ENCODE measurements at regions not wholly inside any gene's neighbourhood (a gene's known extent, or its start where the extent isn't known, plus 50 kb on each side); places are given as distances from the start of the nearest gene placed in this dataset.

GRCh38 chr14:71695611-71696350 is 236.4 kb upstream of the RGS6 start:
- DNase-seq, result no peak

- no peak for DNase-seq
Measured at GRCh38 chr14:71698027-71698426, 234.2 kb upstream of the RGS6 start.

- no peak for DNase-seq
Measured at GRCh38 chr14:71698673-71699072, 233.6 kb upstream of the RGS6 start.

GRCh38 chr14:71701990-71702389 is 230.2 kb upstream of the RGS6 start:
- DNase-seq, result no peak

- DNase-seq, result no peak
Measured at GRCh38 chr14:71702786-71703185, 229.4 kb upstream of the RGS6 start.

GRCh38 chr14:71703477-71703876 is 228.8 kb upstream of the RGS6 start:
- DNase-seq, result no peak

GRCh38 chr14:71704210-71704609 is 228.0 kb upstream of the RGS6 start:
- no peak for DNase-seq

- DNase-seq, result no peak
Measured at GRCh38 chr14:71705460-71705859, 226.8 kb upstream of the RGS6 start.

GRCh38 chr14:71709076-71709475 is 223.2 kb upstream of the RGS6 start:
- DNase-seq, result no peak

- no peak for DNase-seq
Measured at GRCh38 chr14:71709987-71710386, 222.2 kb upstream of the RGS6 start.

GRCh38 chr14:71711125-71711524 is 221.1 kb upstream of the RGS6 start:
- DNase-seq, result no peak

- no peak for DNase-seq
Measured at GRCh38 chr14:71711619-71712018, 220.6 kb upstream of the RGS6 start.

- DNase-seq, result no peak
Measured at GRCh38 chr14:71712478-71712877, 219.8 kb upstream of the RGS6 start.

- no peak for DNase-seq
Measured at GRCh38 chr14:71713016-71713415, 219.2 kb upstream of the RGS6 start.

- no peak for DNase-seq
Measured at GRCh38 chr14:71713451-71713850, 218.8 kb upstream of the RGS6 start.

GRCh38 chr14:71714225-71714624 is 218.0 kb upstream of the RGS6 start:
- no peak for DNase-seq

- DNase-seq, result no peak
Measured at GRCh38 chr14:71716041-71716772, 216.0 kb upstream of the RGS6 start.

GRCh38 chr14:71720978-71721624 is 211.1 kb upstream of the RGS6 start:
- DNase-seq, result no peak

- no peak for DNase-seq
Measured at GRCh38 chr14:71721791-71722190, 210.4 kb upstream of the RGS6 start.

GRCh38 chr14:71722885-71723284 is 209.3 kb upstream of the RGS6 start:
- no peak for DNase-seq

- DNase-seq, result no peak
Measured at GRCh38 chr14:71725922-71726579, 206.2 kb upstream of the RGS6 start.

- DNase-seq, result no peak
Measured at GRCh38 chr14:71726580-71727021, 205.6 kb upstream of the RGS6 start.

GRCh38 chr14:71728386-71728785 is 203.8 kb upstream of the RGS6 start:
- no peak for DNase-seq

All from activated gamma-delta T cell treated with Interleukin-2 at 50 U/mL for 16 hours (primary cell).